ENCODE measurements at regions not wholly inside any gene's neighbourhood (a gene's known extent, or its start where the extent isn't known, plus 50 kb on each side); places are given as distances from the start of the nearest gene placed in this dataset.
A peak's percentile ranks its signal among the peaks of the same experiment; 100 is the strongest.

DNA sequence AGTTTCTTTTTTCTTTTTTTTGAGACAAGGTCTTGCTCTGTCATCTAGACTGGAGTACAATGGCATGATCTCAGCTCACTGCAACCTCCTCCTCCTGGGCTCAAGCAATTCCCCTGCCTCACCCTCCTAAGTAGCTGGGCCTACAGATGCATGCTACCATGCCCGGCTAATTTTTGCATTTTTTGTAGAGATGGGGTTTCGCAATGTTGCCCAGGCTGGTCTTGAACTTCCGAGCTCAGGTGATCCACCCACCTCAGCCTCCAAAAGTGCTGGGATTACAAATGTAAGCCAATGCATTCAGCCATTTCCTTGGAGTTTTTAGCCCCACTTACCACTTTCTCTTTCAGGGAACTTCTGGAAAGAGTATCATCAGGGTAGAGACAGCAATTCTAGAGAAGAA lies 153.3 kb upstream of the THSD7B start:
- in situ Hi-C loops (cut with HindIII; ENCODE audit: low pct_ligation_motif_present, low pct_unique_long_range_greater_than_20kb, low sequenced_read_pairs) = no loop called here
- DNase-seq = no peak

DNA sequence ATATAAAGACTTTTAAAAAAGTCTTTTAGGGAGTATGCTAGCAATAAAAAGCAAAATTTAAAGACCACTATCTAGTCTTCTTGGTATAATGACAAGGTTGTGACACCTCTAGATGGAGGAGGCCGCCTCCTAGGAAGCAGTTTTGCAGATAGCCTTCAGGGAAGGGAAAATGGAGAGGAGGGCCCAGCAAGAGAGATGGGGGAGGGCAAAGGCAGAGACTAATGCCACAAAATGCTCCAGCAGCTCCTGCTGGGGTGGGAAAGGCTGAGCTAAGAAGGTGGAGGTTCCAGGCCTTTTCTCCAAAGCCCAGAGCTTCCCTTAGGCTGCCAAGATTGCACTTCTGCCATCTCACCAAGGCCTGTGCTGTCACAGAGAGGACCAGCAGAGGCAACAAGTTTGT lies 153.9 kb upstream of the THSD7B start:
- in situ Hi-C loops (cut with HindIII; ENCODE audit: low pct_ligation_motif_present, low pct_unique_long_range_greater_than_20kb, low sequenced_read_pairs) = no loop called here
- no peak for DNase-seq

DNA sequence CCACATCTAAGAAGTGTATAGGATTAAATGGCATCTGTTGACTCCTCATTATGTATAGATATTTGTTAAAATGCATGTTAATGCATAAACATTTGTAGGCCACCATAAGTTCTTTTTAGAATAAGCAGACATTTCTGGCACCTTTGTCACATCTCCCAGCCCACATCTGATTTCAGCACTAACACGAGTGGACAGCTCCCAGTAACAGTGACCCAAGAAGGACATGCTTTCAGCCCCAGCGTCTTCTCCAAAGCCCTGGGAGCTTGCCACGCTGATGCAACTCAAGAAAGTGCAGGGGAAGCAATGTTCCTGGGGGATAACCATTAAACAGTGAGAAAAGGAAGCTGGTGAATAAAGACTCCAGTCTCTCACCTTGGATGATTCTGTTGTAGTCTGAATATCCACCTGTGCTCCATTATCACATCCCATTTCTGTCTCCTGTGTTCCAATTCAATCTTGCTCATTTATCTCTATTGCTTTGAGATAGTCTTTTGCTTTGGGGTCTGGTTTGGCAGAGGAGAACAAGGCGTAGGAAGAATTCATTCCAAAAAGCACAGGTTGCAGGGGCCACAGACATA lies 182.6 kb upstream of the THSD7B start:
- in situ Hi-C loops (cut with HindIII; ENCODE audit: low pct_ligation_motif_present, low pct_unique_long_range_greater_than_20kb, low sequenced_read_pairs) = no loop called here
- DNase-seq = peak; percentile 48

DNA sequence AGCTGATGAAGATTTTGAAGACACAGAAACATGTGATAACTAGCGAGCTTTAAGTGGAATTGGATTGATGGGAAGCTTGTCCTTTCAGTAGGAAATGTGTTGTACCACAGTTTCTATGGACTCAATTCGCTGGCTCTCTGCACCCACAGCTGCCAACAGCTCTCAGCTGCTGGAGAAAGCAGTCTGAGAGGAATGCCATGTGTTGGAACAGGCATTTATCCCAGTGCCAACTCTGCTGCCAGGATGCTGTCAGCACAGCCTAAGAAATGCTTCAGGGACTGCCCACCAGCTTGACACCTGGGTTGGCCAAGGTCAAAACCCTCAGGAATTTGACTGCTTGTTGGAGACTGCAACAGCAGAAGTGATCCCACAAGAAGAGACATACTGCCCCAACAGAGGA lies 193.0 kb upstream of the THSD7B start:
- in situ Hi-C loops (cut with HindIII; ENCODE audit: low pct_ligation_motif_present, low pct_unique_long_range_greater_than_20kb, low sequenced_read_pairs) = no loop called here
- no peak for DNase-seq

DNA sequence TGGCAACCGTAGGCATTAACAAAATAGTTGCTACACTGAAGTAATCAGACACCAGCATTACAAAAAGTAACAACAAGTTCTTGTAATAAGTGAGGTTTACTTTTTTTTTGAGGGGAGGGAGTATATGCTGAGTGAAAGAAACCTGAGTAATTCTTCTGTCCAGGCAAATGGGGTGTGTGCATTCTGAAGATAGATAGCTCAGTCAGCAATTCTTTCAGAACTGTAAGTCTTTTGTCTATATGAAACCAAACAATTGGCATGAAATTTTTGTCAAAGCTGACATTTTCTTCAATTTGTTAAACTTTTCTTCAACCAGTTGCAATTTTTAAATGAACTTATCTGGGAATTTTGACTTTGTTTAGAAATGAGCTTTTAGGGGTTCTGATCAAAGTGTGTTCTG lies 208.1 kb upstream of the THSD7B start:
- in situ Hi-C loops (cut with HindIII; ENCODE audit: low pct_ligation_motif_present, low pct_unique_long_range_greater_than_20kb, low sequenced_read_pairs) = no loop called here

DNA sequence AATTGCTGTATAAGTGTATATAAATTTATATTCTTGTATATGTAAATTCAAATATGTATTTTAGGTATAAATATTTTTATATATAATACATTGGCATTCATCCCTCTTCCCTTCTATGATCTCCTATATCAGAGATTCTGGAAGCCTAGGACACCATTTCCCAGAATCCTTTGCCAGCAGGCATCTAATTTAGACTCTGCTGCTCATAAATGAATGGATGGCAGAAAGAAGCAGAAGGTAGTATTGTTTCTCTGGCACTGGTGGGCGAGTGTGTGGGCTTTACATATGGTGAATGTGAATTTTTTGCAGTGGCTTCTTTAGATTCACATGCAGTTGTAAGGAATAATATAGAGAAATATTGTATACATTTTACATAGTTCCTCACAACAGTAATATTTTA lies 215.2 kb upstream of the THSD7B start:
- in situ Hi-C loops (cut with HindIII; ENCODE audit: low pct_ligation_motif_present, low pct_unique_long_range_greater_than_20kb, low sequenced_read_pairs) = no loop called here
- no peak for DNase-seq

More for the DNA sequence above, 208.1 kb upstream of the THSD7B start:
- no peak for DNase-seq

DNA sequence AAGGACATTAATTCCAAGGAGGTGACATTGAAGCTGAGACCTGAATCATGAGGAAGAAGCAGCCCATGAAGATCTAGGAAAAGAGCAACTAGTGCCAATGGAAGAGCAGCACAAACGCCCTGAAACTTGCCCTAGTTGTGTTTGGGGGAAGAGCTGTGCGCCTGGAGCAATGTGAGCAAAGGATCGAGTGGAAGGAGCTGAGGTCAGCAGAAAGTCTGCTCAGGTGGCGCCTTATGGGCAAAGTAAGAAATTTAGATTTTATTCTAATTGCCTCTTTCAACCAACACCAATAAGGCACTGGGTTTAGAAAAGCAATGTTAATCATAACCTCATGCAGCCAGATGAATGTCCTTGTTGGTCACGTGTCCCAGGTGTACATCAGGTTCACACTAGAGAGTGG lies 226.0 kb upstream of the THSD7B start:
- in situ Hi-C loops (cut with HindIII; ENCODE audit: low pct_ligation_motif_present, low pct_unique_long_range_greater_than_20kb, low sequenced_read_pairs) = no loop called here
- DNase-seq = no peak

DNA sequence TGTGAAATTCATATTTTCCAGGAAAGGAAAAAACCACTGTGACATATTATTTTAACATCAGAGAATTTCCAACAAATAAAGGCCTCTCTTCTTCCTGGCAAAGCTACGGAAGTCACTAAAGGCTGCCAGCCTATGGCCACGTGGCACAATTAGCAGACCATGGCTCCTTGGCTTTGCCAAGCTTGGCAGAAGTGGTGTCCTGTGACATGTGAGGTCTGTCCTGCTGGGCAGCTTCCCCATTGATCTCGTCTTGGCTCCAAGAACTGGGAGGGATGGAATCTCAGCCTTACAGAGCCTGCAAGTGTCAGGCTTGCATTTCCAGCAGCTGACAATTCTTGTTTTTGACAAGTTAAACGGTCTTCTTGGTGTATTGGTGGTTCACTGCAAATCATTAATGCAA lies 226.9 kb upstream of the THSD7B start:
- no peak for DNase-seq
- in situ Hi-C loops (cut with HindIII; ENCODE audit: low pct_ligation_motif_present, low pct_unique_long_range_greater_than_20kb, low sequenced_read_pairs) = no loop called here

DNA sequence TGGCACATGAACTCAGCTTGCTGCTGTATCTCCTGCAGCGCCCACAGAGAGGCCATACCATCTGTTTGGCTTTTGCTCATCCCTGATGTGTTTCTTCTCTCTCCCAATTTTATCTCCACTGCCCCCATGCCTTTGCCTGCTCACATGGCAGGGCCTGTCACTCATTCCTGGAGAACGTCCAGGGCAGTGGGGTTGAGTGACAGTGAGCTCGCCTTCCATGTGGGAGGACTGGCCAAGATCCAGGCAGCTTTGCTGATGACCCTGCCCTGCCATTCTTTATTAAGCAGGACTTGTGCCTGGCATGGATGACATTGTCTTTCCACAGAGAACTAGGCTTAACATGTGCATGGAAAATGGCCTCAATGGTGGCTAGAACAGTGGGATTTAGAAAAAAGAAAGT lies 230.5 kb upstream of the THSD7B start:
- no peak for DNase-seq
- in situ Hi-C loops (cut with HindIII; ENCODE audit: low pct_ligation_motif_present, low pct_unique_long_range_greater_than_20kb, low sequenced_read_pairs) = no loop called here

DNA sequence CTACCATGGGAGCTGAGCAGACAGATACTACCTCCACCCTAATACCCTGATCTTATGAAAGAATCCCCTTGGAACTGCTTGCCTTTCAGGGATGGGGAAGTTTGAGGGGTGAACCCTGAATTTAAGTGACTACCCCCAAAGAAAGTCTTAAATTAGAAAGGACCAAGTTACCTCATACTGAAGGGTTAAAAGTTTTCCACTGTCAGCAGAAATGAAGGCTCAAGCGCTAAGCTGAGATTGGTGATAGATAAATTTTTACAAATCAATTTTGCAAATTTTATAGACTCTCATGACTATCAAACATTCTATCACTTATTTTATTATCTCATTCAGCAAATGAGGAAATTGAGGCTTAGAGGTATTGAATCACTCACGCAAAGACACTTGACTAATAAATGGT lies 233.2 kb upstream of the THSD7B start:
- DNase-seq = no peak
- in situ Hi-C loops (cut with HindIII; ENCODE audit: low pct_ligation_motif_present, low pct_unique_long_range_greater_than_20kb, low sequenced_read_pairs) = no loop called here

DNA sequence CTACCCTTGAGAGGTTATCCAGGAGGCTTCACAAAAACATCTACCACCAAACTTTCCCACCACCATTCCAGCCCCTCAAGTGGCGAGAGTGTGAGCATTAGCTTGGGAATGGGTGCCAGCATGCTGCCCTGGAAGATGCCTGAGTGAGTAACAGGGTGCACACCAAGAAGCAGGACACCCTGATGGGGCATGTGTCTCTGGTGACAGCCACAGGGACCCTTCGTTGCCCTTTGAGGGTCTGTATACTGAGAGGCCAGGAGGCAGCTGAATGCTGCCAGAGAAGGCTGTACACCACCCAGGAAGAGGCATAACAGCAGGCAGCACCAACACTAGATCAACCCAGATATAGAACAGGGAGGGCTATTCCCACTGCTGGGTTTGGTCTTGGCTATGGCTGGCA lies 233.6 kb upstream of the THSD7B start:
- DNase-seq = no peak
- in situ Hi-C loops (cut with HindIII; ENCODE audit: low pct_ligation_motif_present, low pct_unique_long_range_greater_than_20kb, low sequenced_read_pairs) = no loop called here

DNA sequence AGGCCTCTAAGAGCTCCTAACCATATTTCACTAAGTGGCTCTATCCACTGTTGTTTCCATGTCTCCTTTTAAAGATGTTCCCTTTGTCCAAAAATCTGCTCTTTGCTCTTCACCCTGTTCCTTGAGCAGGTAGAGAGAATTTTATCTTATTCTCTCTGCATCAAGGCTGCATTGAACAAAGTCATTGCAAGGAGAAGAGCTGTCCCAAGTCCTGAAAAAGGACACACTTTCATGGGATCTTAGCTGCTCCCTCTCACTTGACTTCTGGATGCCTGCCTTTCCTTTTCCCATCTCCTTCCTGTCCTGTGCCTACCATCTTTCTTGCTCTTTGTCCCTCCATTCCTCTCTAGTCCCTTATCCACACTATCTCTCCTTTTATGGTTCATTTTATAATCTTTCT lies 235.2 kb upstream of the THSD7B start:
- in situ Hi-C loops (cut with HindIII; ENCODE audit: low pct_ligation_motif_present, low pct_unique_long_range_greater_than_20kb, low sequenced_read_pairs) = no loop called here
- DNase-seq = no peak

DNA sequence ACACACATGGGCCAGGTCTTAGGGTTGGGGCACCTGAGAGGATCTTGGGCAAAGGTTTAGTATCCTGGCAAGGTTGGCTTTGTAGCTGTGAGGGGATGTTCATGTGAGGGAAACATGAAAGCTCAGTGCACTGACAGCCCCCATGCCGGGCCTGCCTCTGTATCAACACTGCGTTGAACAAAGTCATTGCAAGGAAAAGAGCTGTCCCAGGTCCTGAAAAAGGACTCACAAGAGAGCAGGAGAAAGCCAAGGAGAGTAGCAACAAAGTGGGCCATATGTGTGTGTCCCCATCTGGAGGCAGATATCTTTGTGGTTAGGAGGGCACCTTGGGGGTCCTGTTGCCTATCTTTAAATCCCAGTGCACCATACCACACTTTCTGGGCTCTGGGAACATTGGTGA lies 237.8 kb upstream of the THSD7B start:
- in situ Hi-C loops (cut with HindIII; ENCODE audit: low pct_ligation_motif_present, low pct_unique_long_range_greater_than_20kb, low sequenced_read_pairs) = no loop called here
- peak; percentile 50 for DNase-seq

DNA sequence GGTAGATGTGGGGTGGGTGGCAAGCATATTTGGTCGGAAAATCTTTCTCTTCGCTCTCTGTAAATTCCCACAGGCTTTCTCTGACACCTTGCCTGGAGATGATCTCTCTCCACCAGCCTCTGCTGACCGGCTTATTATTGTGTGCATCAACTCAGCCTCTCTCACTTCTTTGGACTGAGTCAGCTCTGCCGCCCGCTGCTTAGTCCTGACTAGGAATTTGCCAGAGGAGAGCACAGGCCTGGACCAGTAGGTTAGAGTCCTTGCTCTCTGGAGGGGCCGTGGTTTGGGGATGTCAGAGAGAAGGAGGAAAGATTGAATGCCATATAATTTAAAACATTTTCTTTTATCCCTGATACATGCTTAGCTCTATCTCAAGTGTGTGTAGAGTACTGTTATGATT lies 242.6 kb upstream of the THSD7B start:
- in situ Hi-C loops (cut with HindIII; ENCODE audit: low pct_ligation_motif_present, low pct_unique_long_range_greater_than_20kb, low sequenced_read_pairs) = no loop called here
- no peak for DNase-seq

DNA sequence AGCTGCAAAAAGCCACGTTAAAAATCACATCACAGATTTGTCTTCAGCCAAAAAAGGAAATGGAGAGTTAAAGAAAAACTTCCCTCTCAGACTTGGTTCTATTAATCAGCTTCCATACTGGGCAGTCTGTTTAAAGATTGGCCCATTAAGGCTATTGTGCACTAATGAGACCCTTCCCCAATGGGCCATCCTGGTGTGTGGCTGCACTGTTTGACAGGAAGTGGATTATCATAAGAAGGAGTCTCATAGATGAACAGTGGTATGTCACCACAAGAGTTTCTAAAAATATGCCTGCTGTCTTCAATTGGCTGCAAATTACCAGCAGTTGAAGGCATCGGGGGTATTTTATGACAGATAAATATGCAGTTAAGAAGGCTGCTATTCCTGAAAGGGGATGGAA lies 247.6 kb upstream of the THSD7B start:
- in situ Hi-C loops (cut with HindIII; ENCODE audit: low pct_ligation_motif_present, low pct_unique_long_range_greater_than_20kb, low sequenced_read_pairs) = no loop called here
- DNase-seq = no peak

DNA sequence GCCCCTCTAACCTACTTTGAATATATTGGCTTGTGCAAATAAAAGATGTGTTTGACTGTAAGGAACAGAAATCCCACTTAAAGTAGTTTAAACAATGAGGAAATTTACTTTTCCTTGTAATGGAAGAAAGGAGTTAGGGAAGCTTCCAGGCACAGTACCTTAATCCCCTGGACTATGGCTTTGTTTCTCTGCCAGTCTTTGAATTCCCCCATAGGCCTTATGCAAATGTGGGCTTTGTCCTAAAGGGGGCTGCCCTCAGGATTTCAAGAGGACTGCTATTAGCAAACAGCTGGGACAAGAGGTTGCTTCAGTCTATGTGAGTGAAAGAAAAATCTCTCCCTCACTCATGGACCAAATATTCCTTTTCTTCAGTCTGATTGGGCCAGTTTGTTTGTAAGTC lies 255.1 kb upstream of the THSD7B start:
- DNase-seq = no peak

DNA sequence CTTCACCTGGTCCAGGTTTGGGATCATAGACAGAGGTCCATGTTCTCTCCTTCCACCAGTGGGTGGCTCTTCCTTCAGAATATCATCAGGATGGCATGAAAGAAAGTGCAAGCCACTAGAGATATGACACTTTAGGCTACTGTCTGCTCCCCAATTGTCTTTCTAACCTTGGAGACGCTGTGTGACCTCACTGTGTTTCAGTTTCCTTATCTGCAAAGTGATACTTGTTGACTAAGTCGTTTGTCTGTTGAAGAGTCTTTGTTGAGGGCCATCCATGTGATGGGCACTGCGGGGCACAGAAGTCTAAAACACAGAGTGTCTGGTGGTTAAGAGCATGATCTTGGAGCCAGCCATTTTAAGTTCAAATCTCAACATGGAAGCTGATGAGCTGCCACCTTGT lies 259.9 kb upstream of the THSD7B start:
- in situ Hi-C loops (cut with HindIII; ENCODE audit: low pct_ligation_motif_present, low pct_unique_long_range_greater_than_20kb, low sequenced_read_pairs) = no loop called here

More for the DNA sequence above, 255.1 kb upstream of the THSD7B start:
- in situ Hi-C loops (cut with HindIII; ENCODE audit: low pct_ligation_motif_present, low pct_unique_long_range_greater_than_20kb, low sequenced_read_pairs) = no loop called here

DNA sequence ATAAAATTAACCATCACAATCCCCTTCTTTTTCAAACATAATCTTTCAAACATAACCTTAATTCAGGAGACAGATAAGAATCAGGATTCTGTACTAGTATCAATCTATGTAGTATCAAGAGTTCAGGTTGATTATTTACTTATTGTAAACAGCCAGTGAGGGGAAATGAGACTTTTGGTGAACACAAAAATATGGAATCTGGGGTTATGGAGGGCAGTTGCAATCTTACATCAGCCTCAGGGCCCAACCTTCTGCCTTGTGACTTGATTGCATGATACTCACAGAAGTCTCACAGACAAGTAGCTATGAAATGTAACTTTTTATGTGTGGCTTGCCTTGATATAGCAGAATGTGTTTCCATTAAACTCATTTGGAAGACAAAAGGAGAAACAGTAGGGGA lies 262.7 kb upstream of the THSD7B start:
- DNase-seq = no peak
- in situ Hi-C loops (cut with HindIII; ENCODE audit: low pct_ligation_motif_present, low pct_unique_long_range_greater_than_20kb, low sequenced_read_pairs) = no loop called here

More for the DNA sequence above, 259.9 kb upstream of the THSD7B start:
- no peak for DNase-seq

DNA sequence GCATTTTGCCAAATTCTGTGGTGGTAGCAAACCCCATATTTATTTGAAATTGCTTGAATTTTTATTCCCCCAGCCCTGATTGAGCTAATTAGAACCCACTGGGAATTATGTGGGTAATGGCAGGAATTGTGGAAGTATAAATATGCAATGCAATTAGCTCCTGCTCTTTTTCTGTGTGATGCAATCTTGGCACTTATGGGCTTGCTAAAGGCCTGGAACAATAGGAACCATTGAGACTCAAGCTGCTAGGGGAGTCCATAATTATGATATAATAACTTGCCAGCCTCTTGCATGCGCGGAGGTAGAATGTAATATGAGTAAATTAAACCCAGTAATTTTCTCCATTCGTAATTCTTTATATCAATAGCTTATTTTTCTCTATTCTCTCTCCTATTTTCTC lies 267.6 kb upstream of the THSD7B start:
- no peak for DNase-seq
- in situ Hi-C loops (cut with HindIII; ENCODE audit: low pct_ligation_motif_present, low pct_unique_long_range_greater_than_20kb, low sequenced_read_pairs) = no loop called here

DNA sequence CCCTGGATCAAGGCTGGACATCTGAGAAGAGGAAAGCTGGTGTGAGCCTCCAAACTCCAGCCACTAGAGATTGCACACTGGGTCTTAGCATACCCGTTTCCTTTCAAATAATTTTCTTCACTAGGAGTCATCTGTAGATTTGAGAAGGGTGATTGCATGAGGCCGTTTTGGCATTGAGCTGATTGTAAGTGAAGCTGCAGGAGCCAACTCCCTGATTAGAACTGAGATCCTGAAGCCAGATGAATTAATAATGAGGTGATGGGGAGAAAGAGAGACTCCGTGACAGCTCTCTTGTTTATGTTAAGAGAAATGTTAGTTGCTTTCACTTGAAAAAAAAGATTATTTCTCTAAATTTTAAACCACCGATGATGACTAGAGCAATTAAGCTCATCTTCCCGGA lies 268.4 kb upstream of the THSD7B start:
- in situ Hi-C loops (cut with HindIII; ENCODE audit: low pct_ligation_motif_present, low pct_unique_long_range_greater_than_20kb, low sequenced_read_pairs) = no loop called here
- DNase-seq = no peak

DNA sequence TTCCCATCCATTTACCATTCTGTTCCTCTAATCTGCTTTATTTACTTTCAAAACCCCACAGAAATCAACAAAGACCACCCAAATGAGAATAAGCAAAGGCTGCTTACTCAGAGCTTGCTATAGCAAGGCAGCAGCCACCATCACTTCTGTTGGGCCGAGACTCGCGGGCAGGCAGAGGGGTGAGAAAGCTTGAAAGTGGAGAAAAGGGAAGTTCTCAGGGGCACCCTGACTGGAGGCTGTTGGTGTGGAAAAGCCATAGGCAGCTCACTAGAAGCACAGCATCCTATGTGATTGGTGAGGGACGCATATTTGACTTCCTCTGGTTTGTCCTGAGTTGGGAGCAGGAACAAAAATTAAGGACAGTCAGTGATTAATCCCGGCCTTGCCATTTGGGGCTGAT lies 269.7 kb upstream of the THSD7B start:
- DNase-seq = no peak
- in situ Hi-C loops (cut with HindIII; ENCODE audit: low pct_ligation_motif_present, low pct_unique_long_range_greater_than_20kb, low sequenced_read_pairs) = no loop called here
